Amniotic epithelial cell (primary cell): ENCODE measurements at regions not wholly inside any gene's neighbourhood (a gene's known extent, or its start where the extent isn't known, plus 50 kb on each side); places are given as distances from the start of the nearest gene placed in this dataset.

Source experiments
- DNase-seq: peaks from one replicate; pipeline ENCODE4 v3.0.0-alpha.2; 2010; ENCODE audit warnings: low read depth

DNA sequence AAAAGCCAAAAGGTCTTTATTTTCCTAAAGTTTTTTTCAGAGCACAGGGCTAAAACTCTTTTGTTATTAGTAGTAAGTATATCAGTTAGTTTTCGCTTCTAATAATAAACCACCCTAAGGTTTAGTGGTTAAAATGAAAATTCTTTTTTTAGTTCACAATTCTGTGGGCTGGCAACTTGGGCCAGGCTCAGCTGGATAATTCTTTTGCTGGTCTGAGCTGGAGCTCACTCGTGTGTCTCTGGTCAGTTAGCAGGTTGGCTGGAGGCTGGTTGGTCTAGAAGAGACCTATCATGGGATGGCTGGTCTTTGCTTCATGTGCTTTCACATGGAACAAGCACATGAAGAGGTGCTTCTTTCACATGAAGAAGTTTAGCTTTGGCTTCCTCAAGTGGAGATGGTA lies 227.1 kb upstream of the LCORL start:
- DNase-seq, result no peak

DNA sequence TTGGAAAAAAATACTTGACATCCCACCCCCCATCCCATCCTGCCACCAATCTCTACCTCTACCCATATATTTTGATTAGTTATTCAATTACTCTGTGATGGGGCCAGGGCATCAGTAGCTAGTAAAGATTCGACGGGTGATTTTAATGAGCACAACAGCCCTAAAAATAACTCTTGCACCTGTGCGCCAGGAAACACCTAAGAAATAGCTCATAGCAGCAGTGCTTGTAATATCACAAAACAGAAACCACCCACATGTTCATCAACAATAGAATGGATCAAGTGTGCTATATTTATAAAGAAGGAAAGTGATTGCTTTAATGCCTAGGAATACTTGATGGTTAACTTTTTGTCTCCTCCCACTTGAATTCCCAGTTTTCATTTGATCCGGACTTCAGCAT lies 225.6 kb upstream of the LCORL start:
- no peak for DNase-seq

DNA sequence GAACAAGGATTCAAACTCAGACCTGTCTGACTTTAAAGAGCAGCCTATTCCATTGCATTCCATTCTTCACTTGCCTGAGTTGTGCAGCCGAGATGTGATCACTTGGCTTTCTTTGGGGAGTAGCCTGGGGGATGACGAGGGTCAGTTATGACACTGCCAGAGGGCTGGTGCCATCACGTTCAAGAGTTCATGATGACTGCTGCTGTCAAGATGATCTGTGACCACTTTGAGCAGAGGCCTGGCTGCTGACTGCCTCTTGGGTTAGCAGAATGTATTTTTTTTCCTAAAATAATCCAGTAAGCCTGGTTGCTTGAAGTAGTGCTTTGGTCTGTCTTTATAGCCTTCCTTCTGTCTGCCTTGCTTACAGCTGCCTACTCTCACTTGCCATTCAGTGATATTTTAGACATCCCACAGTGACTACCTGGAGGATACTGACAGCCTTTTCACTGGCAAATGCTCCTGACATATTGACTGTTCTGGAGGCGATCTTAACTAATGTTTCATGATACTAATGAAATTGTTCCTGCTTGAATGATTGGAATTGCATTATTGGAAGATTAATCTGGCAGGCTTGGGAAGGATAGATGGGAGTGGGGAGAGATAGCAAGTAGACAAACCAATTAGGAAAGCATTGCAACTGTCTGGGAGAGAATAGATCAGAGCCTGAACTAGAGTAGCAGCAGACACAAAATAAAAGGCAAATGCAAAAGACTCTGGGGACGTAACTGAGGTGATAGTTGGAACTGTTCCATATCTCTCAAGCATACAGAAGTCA lies 221.6 kb upstream of the LCORL start:
- no peak for DNase-seq

DNA sequence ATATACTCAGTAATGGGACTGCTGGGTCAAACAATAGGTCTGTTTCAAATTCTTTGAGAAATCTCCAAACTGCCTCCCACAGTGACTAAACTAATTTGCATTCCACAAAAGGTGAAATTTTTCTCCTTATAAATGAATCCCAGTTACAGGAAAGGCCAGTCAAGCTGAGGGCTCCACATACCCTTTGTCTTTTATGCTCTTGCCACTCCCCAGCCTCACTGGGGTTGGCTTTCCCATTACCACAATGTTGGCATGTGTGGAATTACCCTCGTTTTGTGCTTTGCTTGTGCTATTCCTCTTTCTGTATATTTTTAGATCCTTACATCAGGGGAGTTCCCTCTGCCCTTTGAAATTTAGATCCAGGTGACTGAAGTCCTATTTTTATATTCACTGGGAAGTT lies 220.2 kb upstream of the LCORL start:
- DNase-seq, result no peak

- no peak for DNase-seq
Measured at GRCh38 chr4:18234108-18234507, 212.6 kb upstream of the LCORL start.

DNA sequence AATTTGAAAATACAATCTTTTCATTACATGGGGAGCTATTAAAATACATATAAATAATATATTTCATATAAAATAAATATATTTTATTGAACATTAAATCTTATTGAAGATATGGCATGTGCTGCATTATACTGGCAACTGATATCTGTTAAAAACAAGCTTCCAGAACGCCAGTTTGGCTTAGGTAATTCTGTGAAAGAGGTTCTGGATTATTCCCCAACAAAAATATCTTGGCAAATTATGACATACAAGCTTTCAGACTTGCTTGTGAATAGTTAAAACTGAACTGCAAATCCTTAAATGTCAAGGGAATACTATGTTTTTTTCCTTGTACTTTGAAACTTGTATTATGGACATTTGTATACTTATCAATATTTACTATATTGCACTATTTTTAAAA lies 210.2 kb upstream of the LCORL start:
- DNase-seq, result no peak

DNA sequence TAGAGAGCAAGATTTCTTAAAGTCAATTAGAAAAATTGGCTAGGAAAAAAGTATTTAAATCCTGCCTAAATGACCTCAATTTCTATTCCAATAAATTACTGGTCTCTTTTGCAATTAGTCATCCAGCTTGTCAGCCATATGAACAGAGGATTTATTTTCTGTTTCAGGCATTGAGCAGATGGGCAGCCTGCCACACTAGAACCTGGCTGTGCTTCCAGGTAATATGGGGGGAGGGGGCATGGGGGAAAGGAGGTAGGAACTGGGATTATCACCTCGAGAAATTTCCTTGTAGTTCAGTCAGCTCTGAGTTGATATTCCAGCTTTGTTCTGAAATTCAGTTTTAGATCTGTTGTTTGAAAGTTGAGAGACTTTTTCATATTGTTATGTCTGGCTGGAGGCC lies 206.3 kb upstream of the LCORL start:
- no peak for DNase-seq

GRCh38 chr4:18214411-18215055 lies 193.0 kb upstream of the LCORL start:
- DNase-seq, result no peak

DNA sequence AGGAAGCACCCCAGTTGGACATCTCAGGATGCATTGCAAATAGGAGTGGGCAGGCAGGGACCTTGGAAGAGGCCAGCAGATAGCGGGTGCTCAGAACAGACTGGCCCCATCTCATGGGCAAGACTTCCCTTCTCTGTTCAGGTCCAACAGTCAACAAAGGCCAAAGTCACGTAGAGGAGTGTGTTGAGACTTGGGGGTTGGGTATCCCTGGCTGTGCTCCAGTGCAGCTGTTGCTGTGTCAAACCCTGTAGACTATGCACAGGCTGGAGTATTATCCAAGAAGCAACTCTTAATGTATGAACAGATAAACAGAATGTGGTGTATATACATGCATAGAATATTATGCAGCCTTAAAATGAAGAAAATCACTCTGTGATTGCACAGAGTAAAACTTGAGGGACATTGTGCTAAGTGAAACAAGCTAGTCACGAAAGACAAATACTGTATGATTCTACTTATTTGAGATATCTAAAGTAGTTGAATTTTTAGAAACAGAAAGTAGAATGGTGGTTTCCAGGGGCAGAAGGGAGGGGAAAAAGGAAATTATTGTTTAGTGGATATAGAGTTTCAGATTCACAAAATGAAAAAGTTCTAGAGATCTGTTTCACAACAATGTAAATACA lies 192.1 kb upstream of the LCORL start:
- DNase-seq, result no peak

- no peak for DNase-seq
Measured at GRCh38 chr4:18209448-18209847, 187.9 kb upstream of the LCORL start.

GRCh38 chr4:18203966-18204365 lies 182.4 kb upstream of the LCORL start:
- no peak for DNase-seq

- DNase-seq, result no peak
Measured at GRCh38 chr4:18202486-18202885, 180.9 kb upstream of the LCORL start.

GRCh38 chr4:18201885-18202284 lies 180.3 kb upstream of the LCORL start:
- no peak for DNase-seq

DNA sequence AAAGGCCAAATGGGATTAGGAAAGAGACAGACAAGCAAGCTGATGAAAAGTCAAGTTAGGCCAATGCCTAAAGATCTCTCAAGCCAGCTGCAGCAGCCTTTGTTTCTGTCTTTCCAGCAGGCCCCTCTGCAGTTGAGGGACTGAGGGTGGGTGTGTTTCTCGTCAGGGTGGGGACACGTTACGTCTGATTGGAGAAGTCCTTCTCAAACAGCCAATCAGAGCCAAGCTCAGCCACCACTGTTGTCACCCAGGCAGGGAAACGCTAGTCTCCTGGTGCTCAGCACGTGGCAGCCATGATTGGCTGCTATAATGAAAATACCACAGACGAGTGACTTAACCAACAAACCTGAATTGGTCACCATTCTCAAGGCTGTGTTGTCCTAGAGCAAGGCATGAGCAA lies 177.1 kb upstream of the LCORL start:
- no peak for DNase-seq

- no peak for DNase-seq
Measured at GRCh38 chr4:18197467-18197866, 175.9 kb upstream of the LCORL start.

DNA sequence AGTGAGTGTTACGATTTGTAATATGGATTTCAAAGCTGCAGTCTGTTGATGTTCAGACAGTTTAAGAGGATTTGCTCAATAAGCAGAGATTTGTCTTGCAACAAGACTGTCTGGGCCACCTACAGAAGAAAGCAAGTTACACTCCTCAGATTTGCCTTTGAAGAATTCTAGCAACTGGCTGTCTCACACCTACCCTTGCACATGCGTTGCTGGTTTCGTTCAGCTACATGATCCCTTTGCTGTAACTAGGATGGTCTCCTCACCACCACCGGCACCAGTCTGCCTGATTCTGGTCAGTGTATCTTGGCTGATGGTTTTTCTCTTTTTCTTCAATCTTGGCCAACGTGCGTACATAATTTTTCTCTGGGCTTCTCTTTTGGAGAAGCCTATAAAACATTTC lies 172.7 kb upstream of the LCORL start:
- DNase-seq, result no peak

DNA sequence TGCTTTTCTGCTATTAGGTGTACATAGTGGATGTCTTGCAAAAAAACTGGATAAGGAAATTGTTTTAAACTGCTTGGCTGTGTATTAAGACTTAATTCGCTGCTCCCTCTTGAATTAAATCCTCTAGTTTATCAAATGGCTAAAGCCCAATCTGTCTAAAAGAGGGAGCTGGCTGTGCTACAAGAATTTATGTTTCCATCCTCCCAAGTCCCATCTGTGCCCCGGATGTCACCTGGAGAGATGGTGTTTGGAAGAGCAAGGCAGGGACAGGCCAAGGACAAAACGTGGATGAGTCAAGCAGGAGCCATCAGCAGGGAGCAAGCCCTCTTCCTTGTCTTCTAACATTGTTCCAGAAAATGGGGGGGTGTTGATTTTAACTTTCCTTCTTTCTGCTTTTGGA lies 171.3 kb upstream of the LCORL start:
- no peak for DNase-seq

DNA sequence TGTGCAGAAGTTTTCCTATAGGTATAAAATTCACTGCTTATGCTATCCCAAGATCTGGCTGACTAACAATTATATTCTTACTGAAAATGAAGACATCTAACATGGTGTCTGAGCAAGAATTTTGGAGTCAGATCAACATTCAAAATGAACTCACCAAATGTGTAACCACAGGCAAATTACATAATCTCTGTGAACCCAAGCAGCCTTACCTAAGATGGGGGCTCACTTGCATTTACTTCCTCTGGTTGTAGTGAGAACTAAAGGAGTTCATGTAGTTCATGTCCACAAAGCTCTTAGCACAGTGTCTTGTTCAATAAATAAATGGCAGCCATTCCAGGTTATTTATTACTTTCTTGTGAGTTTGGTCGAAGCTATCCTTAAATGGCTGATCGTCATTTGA lies 163.9 kb upstream of the LCORL start:
- no peak for DNase-seq

DNA sequence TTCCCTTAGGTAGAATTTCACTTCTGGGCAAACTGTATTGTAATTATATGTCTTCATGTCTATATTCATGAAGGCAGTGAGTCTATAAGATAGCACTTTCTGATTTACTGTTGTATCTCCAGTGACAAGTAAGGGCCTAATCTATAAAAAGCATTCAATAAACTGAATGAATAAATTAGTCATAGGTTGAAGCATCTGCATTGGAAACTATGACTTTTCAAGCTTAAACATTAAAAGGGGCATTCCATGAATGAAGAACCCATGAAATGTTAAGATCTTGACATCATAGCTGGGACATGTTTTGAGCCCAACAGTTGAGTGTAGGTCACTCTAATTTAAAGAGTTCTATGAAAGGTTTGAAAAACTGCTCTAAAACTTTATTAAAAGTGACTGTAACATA lies 159.3 kb upstream of the LCORL start:
- DNase-seq, result no peak

- no peak for DNase-seq
Measured at GRCh38 chr4:18180122-18180521, 158.6 kb upstream of the LCORL start.

GRCh38 chr4:18171896-18172295 lies 150.3 kb upstream of the LCORL start:
- DNase-seq, result no peak

- no peak for DNase-seq
Measured at GRCh38 chr4:18167831-18168230, 146.3 kb upstream of the LCORL start.

DNA sequence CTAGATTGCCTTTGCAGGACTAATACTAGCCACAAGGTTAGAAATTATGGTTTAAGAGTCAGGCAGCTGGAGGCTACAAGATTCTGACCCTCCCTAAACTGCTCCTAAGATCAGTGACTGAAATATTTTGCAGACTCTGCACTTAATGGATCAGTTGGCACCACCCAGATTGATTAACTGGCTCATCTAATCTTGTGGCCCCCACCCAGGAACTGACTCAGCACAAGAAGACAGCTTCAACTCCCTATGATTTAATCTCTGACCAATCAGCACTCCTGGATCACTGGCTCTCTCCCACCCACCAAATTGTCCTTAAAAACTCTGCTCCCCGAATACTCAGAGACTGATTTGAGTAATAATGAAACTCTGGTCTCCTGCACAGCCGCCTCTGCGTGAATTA lies 145.4 kb upstream of the LCORL start:
- no peak for DNase-seq

- no peak for DNase-seq
Measured at GRCh38 chr4:18162453-18162852, 140.9 kb upstream of the LCORL start.
